GM13976 (cell line): ENCODE measurements at regions not wholly inside any gene's neighbourhood (a gene's known extent, or its start where the extent isn't known, plus 50 kb on each side); places are given as distances from the start of the nearest gene placed in this dataset.

Experiments
- DNase-seq: peaks from one replicate; pipeline ENCODE4 v3.0.0; 2012; ENCODE audit warnings: low spot score
- CTCF ChIP-seq: IDR thresholded peaks from 2 replicates; pipeline ENCODE4 v1.5.1; 2012; ENCODE audit warnings: borderline replicate concordance, mild to moderate bottlenecking; ENCODE audit not compliant: insufficient read depth; ENCODE audit errors: extremely low read depth, missing control alignments, control extremely low read depth
- in situ Hi-C: fragments of 300-500 bp; cut with MboI; formaldehyde crosslinking; loops from one replicate; pipeline ENCODE4 v1.12.0; 2022; ENCODE audit warnings: low sequenced_read_pairs, mixed read lengths, inconsistent platforms; ENCODE audit not compliant: unreplicated experiment

GRCh38 chr2:16161085-16161565 is 220.8 kb downstream of the MYCN start:
- TF ChIP-seq CTCF = no peak
- no peak for DNase-seq
- in situ Hi-C loops = no loop called here

GRCh38 chr2:16160281-16161084 is 220.1 kb downstream of the MYCN start:
- TF ChIP-seq CTCF = no peak
- in situ Hi-C loops = no loop called here

GRCh38 chr2:16156411-16156810 is 216.1 kb downstream of the MYCN start:
- in situ Hi-C loops = no loop called here
- TF ChIP-seq CTCF = no peak
- DNase-seq = no peak

More at GRCh38 chr2:16160281-16161084, 220.1 kb downstream of the MYCN start:
- no peak for DNase-seq

GRCh38 chr2:16155766-16156165 is 215.4 kb downstream of the MYCN start:
- TF ChIP-seq CTCF = no peak
- in situ Hi-C loops = no loop called here
- DNase-seq = no peak

GRCh38 chr2:16155366-16155765 is 215.0 kb downstream of the MYCN start:
- in situ Hi-C loops = no loop called here
- DNase-seq = no peak
- TF ChIP-seq CTCF = no peak

GRCh38 chr2:16154501-16155280 is 214.3 kb downstream of the MYCN start:
- DNase-seq = no peak
- in situ Hi-C loops = no loop called here

More at GRCh38 chr2:16154501-16155280, 214.3 kb downstream of the MYCN start:
- no peak for TF ChIP-seq CTCF
